DOHH2 (cell line): ENCODE measurements at regions not wholly inside any gene's neighbourhood (a gene's known extent, or its start where the extent isn't known, plus 50 kb on each side); places are given as distances from the start of the nearest gene placed in this dataset.

Experiments used
- H3F3A ChIP-seq: fragments of 200-600 bp; sonication (generic), shearing (Covaris generic); 2 replicates; pipeline ENCODE4 v1.6.0; 2016; ENCODE audit warnings: antibody characterized with exemption, mild to moderate bottlenecking; ENCODE audit not compliant: control insufficient read depth, insufficient read depth
- H3K27ac ChIP-seq: fragments of 200-600 bp; sonication (generic); 2 replicates; pipeline ENCODE4 v1.5.1; 2014; ENCODE audit warnings: low read depth, mild to moderate bottlenecking, low read length, moderate library complexity
- H3K27me3 ChIP-seq: fragments of 200-600 bp; sonication (generic); 2 replicates; pipeline ENCODE4 v1.6.1; 2014; ENCODE audit warnings: mild to moderate bottlenecking, low read length, mixed read lengths; ENCODE audit not compliant: control insufficient read depth
- H3K36me3 ChIP-seq: fragments of 200-600 bp; sonication (generic); 2 replicates; pipeline ENCODE4 v1.6.1; 2014; ENCODE audit warnings: mild to moderate bottlenecking, low read length, moderate library complexity, mixed read lengths; ENCODE audit not compliant: control insufficient read depth
- H3K4me1 ChIP-seq: fragments of 200-600 bp; sonication (generic); 2 replicates; pipeline ENCODE4 v1.6.1; 2014; ENCODE audit warnings: mild to moderate bottlenecking, low read length, mixed read lengths; ENCODE audit not compliant: control insufficient read depth
- H3K4me2 ChIP-seq: fragments of 200-600 bp; sonication (generic); 2 replicates; pipeline ENCODE4 v1.6.0; 2014; ENCODE audit warnings: mild to moderate bottlenecking, low read length, moderate library complexity
- H3K4me3 ChIP-seq: fragments of 200-600 bp; sonication (generic); 2 replicates; pipeline ENCODE4 v1.5.1; 2014; ENCODE audit warnings: mild to moderate bottlenecking, low read length, mixed read lengths
- H3K79me2 ChIP-seq: fragments of 200-600 bp; sonication (generic); 2 replicates; pipeline ENCODE4 v1.6.1; 2014; ENCODE audit warnings: mild to moderate bottlenecking, low read length, mixed read lengths; ENCODE audit not compliant: control insufficient read depth
- H3K9me2 ChIP-seq: fragments of 200-600 bp; sonication (generic); replicated peaks from 2 replicates; pipeline ENCODE4 v1.6.1; 2014; ENCODE audit warnings: mild to moderate bottlenecking, low read length, mixed read lengths; ENCODE audit not compliant: control insufficient read depth
- H3K9me3 ChIP-seq: fragments of 200-600 bp; sonication (generic); 2 replicates; pipeline ENCODE4 v1.6.1; 2014; ENCODE audit warnings: antibody characterized with exemption, low read length, mixed read lengths; ENCODE audit not compliant: control insufficient read depth, insufficient read depth
- H4K20me1 ChIP-seq: fragments of 200-600 bp; sonication (generic); 2 replicates; pipeline ENCODE4 v1.6.0; 2014; ENCODE audit warnings: low read depth, mild to moderate bottlenecking, antibody characterized with exemption, low read length, moderate library complexity; ENCODE audit not compliant: control insufficient read depth, insufficient read depth
- EZH2phosphoT487 ChIP-seq: fragments of 200-600 bp; sonication (generic); IDR thresholded peaks from 2 replicates; pipeline ENCODE4 v1.6.1; 2017; ENCODE audit warnings: borderline replicate concordance, mild to moderate bottlenecking, antibody characterized with exemption, low read length, moderate library complexity, mixed read lengths
- TF ChIP-seq, protein P1 (sequence below): fragments of 200-600 bp; sonication (generic); IDR thresholded peaks from one replicate; pipeline ENCODE4 v1.5.1; 2014; ENCODE audit warnings: antibody characterized with exemption, mild to moderate bottlenecking, low read depth, low read length; ENCODE audit not compliant: poor library complexity, severe bottlenecking

DNA sequence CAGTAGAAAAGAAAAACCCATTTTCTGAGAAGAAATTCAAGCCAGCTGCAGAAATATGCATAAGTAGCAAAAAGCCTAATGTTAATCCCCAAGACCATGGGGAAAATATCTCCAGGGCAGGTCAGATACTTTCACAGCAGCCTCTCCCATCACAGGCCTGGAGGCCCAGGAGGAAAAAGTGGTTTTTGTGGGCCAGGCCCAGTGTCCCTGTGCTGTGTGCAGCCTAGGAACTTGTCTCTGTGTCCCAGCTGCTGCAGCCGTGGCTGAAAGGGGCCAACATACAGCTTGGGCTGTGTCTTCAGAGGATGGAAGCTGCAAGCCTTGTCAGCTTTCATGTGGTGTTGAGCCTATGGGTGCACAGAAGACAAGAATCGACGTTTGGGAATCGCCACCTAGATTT, 581.0 kb downstream of the C4orf33 start:
- TF ChIP-seq, protein P1, sequence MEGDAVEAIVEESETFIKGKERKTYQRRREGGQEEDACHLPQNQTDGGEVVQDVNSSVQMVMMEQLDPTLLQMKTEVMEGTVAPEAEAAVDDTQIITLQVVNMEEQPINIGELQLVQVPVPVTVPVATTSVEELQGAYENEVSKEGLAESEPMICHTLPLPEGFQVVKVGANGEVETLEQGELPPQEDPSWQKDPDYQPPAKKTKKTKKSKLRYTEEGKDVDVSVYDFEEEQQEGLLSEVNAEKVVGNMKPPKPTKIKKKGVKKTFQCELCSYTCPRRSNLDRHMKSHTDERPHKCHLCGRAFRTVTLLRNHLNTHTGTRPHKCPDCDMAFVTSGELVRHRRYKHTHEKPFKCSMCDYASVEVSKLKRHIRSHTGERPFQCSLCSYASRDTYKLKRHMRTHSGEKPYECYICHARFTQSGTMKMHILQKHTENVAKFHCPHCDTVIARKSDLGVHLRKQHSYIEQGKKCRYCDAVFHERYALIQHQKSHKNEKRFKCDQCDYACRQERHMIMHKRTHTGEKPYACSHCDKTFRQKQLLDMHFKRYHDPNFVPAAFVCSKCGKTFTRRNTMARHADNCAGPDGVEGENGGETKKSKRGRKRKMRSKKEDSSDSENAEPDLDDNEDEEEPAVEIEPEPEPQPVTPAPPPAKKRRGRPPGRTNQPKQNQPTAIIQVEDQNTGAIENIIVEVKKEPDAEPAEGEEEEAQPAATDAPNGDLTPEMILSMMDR: no peak
- TF ChIP-seq EZH2phosphoT487: no peak

DNA sequence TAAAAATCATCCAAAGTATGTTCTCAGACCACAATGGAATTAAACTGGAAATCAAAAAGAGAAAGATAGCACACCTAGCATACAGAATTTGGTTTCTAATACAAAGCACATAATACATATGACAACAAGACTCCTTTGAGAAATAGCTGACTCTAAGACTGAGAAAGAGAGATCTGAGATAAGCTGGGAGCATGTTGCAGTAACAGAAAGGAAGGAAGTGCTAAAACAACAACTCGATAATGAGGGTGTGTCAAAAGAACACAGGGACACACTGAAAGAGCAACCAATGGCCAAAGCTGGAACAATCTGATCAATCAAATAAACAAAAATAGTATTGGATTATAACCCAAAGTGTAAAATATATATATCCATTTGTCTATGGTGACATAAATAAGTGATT, 586.6 kb downstream of the C4orf33 start:
- Histone ChIP-seq H3K9me2 (no peaks in the 10 kb centered on the region), H3F3A (no peaks in the 10 kb centered on the region), H3K9me3 (no peaks in the 10 kb centered on the region), H4K20me1 (no peaks in the 10 kb centered on the region), H3K27ac (no peak overlapping the region), H3K27me3 (no peaks in the 10 kb centered on the region), H3K4me1 (no peaks in the 10 kb centered on the region), H3K36me3 (no peaks in the 10 kb centered on the region), H3K4me2 (no peak overlapping the region), H3K4me3 (no peak overlapping the region), H3K79me2 (no peaks in the 10 kb centered on the region)
- TF ChIP-seq EZH2phosphoT487: no peak
- TF ChIP-seq, protein P1: no peak

More for the DNA sequence above, 581.0 kb downstream of the C4orf33 start:
- no peaks in the 10 kb centered on the region for H3K9me3 ChIP-seq
- H3K36me3 ChIP-seq: no peaks in the 10 kb centered on the region
- no peak overlapping the region for H3K4me2 ChIP-seq
- H3K4me1 ChIP-seq: no peaks in the 10 kb centered on the region
- H3F3A ChIP-seq: no peaks in the 10 kb centered on the region
- H3K79me2 ChIP-seq: no peaks in the 10 kb centered on the region
- no peak overlapping the region for H3K27ac ChIP-seq
- H4K20me1 ChIP-seq: no peaks in the 10 kb centered on the region
- no peaks in the 10 kb centered on the region for H3K27me3 ChIP-seq
- no peak overlapping the region for H3K4me3 ChIP-seq
- H3K9me2 ChIP-seq: no peaks in the 10 kb centered on the region

DNA sequence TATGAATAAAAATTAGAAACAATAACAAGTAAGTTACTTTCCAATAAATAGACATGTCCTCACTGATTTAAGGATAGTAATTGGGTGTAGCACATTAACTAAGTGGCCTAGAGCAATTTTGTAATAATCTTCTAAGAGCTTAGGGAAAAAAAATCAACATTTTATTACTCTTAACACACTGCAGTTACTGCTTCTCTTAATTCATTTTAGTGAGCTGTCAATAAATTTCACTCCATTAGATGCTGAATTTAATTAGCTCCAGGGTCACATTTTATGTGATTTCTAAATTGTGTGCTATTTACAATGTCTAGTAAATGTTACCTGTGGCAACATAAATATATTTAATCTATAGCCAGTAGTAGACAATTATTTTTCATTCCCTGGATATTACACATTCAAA, 612.0 kb downstream of the C4orf33 start:
- Histone ChIP-seq H3F3A (no peaks in the 10 kb centered on the region), H3K4me2 (no peak overlapping the region), H3K9me3 (no peaks in the 10 kb centered on the region), H3K4me3 (no peak overlapping the region), H3K4me1 (no peaks in the 10 kb centered on the region), H3K27me3 (no peaks in the 10 kb centered on the region), H3K9me2 (no peaks in the 10 kb centered on the region), H4K20me1 (no peaks in the 10 kb centered on the region), H3K79me2 (no peaks in the 10 kb centered on the region), H3K36me3 (no peaks in the 10 kb centered on the region), H3K27ac (no peak overlapping the region)
- TF ChIP-seq, protein P1: no peak
- no peak for TF ChIP-seq EZH2phosphoT487

DNA sequence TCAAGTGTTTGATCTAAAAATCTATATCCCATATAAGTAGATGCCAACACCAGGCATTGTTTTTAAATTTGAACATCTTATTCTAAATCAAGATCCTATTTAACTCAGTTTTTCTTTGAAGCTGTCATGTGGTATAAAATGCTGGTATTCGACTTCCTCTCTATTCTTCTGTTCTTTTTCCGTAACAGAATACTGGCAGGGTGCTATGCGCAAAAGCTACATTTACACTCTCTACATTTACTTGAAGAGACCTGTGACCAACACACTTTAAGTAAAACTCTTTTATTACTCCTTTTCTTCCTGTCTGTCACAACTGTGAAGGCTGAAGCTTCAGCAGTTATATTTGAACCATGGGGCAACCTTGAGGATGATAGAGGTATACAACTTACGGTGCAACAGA, 612.8 kb downstream of the C4orf33 start:
- H3K27me3 ChIP-seq: no peaks in the 10 kb centered on the region

More for the DNA sequence above, 612.8 kb downstream of the C4orf33 start:
- Histone ChIP-seq H3K4me2 (no peak overlapping the region), H3K79me2 (no peaks in the 10 kb centered on the region), H3F3A (no peaks in the 10 kb centered on the region), H3K4me3 (no peak overlapping the region), H3K27ac (no peak overlapping the region), H3K36me3 (no peaks in the 10 kb centered on the region), H3K4me1 (no peaks in the 10 kb centered on the region), H3K9me3 (no peaks in the 10 kb centered on the region), H4K20me1 (no peaks in the 10 kb centered on the region), H3K9me2 (no peaks in the 10 kb centered on the region)
- TF ChIP-seq, protein P1: no peak
- TF ChIP-seq EZH2phosphoT487: no peak
